ENCODE measurements at regions not wholly inside any gene's neighbourhood (a gene's known extent, or its start where the extent isn't known, plus 50 kb on each side); places are given as distances from the start of the nearest gene placed in this dataset.
A peak's percentile ranks its signal among the peaks of the same experiment; 100 is the strongest.
"Not testable (repeated sequence)": the region's sequence is repeated elsewhere in the genome, so short reads cannot be mapped to it uniquely, and the experiment has no call there.

GRCh38 chr11:82507288-82507687 lies 226.4 kb downstream of the FAM181B start:
- no peak for DNase-seq (ENCODE audit: insufficient read length, low spot score)
- no peak for TF ChIP-seq CTCF (IDR thresholded peaks at IDR 0.05; ENCODE audit: insufficient read depth, missing control alignments)
- FAIRE-seq: no peak

DNA sequence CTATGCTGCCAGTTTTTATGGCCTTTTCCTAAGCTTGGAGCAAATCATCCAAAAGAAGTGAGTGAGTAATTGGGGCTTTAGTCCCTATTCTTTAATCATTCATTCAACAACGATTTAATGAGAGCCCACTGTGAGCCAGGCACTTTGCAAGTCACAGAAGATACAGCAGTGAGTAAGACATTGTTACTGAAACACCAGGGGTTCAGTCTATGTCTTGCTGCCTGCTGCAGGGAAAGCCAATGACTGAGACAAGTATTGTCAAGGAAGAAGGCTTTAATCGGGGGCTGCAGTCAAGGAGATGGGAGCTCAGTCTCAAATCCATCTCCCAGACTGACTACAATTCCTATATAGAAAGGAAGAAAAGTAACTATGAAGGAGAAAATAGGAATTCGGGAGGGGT lies 228.3 kb downstream of the FAM181B start:
- DNase-seq (ENCODE audit: insufficient read length, low spot score) (no peak), FAIRE-seq (no peak)
- TF ChIP-seq CTCF (IDR thresholded peaks at IDR 0.05; ENCODE audit: insufficient read depth, missing control alignments): no peak

GRCh38 chr11:82501174-82501573 lies 232.5 kb downstream of the FAM181B start:
- DNase-seq (ENCODE audit: insufficient read length, low spot score); FAIRE-seq: not testable (repeated sequence)

DNA sequence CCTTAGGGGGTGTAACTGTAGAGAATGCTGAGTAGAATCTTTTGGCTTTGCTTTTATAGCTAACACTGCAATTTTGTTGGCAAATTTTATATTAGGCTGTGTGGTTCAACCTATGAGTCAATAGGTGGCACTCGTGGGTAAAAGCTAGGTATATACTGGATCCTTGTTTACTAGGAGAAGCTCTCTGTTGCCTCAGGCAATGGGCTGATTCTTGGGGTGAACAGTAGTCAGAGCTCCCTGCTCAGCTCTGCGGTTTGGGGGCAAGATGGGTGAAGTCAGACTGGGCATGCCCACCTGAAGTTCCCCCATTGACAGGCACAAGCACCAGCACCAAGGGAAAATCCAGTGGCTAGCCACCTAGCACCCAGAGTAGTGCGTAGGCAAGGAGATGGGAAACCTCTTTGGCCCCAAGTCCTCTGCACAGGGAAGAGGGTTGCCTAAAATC lies 238.7 kb downstream of the FAM181B start:
- DNase-seq (ENCODE audit: insufficient read length, low spot score) (no peak), FAIRE-seq (no peak)
- TF ChIP-seq CTCF (IDR thresholded peaks at IDR 0.05; ENCODE audit: insufficient read depth, missing control alignments): peak; percentile 38

- DNase-seq (ENCODE audit: insufficient read length, low spot score): no peak
- no peak for TF ChIP-seq CTCF (IDR thresholded peaks at IDR 0.05; ENCODE audit: insufficient read depth, missing control alignments)
Observed at GRCh38 chr11:82474876-82475275, 258.8 kb downstream of the FAM181B start.

DNA sequence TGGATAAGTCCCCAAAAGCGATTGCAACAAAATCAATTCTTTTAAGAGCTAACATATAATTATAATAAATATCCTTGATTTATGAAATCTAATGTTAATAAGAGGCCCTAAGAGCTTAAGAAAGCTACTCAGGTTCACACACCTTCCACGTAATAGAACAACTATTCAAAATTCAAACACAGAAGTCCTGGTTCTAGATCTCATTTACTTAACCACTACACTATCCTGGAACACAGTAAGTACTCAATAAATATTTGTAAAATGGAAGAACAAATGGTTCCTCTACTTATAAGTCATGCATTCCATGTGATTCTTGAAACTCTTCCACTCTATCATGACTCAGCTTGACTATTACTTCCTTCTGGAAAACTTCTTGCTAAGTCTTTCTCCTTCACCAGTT lies 268.2 kb downstream of the FAM181B start:
- FAIRE-seq (no peak), DNase-seq (ENCODE audit: insufficient read length, low spot score) (no peak)
- TF ChIP-seq CTCF (IDR thresholded peaks at IDR 0.05; ENCODE audit: insufficient read depth, missing control alignments): no peak

More at GRCh38 chr11:82474876-82475275, 258.8 kb downstream of the FAM181B start:
- FAIRE-seq: no peak

DNA sequence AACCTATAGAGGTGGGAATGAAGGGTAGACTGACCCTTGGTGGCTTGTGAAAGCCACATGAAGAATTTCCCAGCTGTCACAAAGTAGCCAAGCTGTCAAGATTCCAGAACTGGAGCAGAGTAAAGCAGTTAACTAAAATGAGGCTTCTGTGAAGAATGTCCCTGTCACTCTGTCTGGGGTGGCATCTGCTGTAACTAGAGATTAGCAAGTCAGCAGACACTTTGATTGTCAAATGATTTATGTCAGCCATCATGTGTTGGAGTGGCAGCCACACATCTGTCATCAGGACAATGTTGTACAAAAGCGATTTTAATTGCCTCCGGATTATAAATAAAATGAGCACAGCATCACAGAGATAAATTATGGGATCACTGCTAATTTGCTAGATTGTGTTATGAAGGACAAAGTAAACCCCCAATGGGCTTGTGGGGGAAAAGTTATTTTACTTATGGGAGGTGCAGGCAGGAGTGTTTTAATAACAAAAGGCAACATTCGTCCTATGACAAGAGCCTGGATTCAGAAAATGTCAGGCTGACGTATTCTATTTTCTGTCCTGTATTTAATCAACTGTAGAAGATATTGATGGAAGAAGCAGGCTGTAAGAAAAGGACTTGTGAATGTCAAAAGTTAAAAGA lies 270.9 kb downstream of the FAM181B start:
- no peak for FAIRE-seq
- DNase-seq (ENCODE audit: insufficient read length, low spot score): no peak
- no peak for TF ChIP-seq CTCF (IDR thresholded peaks at IDR 0.05; ENCODE audit: insufficient read depth, missing control alignments)

DNA sequence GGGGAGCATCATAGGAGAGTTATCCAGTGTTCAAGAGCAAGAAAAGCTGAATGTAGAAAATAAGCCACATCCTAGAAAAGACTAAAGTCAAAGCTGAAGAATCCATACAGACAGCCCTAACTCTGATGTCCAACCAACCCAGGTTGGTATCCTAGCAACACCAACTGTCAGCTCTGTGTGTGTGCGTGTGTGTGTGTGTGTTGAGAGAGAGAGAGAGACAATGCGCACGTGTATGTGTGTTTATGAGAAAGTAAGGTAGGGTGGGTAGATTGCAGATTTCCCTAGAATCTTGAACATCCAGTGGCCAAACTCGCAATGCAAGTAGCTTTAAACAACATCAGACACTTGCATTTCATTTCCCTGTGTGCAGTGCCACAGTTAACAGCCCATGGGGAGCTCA lies 274.9 kb downstream of the FAM181B start:
- no peak for FAIRE-seq
- DNase-seq (ENCODE audit: insufficient read length, low spot score): no peak
- TF ChIP-seq CTCF (IDR thresholded peaks at IDR 0.05; ENCODE audit: insufficient read depth, missing control alignments): no peak
